ENCODE measurements at regions not wholly inside any gene's neighbourhood (a gene's known extent, or its start where the extent isn't known, plus 50 kb on each side); places are given as distances from the start of the nearest gene placed in this dataset.

DNA sequence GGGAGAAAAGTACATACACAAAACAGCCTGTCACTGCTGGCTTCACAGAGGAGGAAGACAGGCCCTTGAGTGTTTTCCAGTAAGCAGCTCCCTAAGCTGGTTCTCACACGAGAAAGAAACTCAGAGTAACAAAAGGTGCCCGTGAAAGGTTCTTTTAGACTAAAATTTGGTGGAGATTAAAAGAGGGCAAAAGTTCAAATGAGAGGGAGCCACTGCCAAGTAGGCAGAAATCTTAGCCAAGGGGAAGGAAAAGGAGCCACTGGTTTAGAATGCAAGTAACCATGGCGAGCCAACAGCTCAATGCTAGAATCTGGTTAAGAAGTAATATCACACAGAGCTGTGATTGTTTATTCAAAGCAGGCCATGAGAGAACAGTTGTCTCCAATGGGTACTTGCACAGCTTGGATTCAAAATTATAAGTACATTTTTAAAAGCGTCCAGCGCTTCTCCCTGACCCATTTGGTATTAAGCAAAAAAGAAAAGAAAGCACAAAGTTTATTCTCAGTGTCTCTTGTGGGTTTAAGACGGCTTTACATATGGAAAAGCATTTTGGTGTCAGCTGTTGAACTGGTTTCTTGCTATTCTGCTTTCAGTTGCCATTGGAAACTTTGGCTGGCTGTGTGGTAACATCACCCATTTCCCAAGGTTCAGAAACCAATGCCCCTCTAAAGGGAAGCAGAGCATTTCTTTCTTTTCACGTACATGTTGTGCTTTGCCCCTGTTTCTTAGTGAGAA is 648.5 kb downstream of the RNF144B start:
- no peak overlapping the region for H3K27ac Mint-ChIP-seq
- H3K27me3 Mint-ChIP-seq (ENCODE audit: low read depth, poor library complexity), result no peaks in the 10 kb centered on the region
- DNase-seq, result no peak
- H3K9me3 Mint-ChIP-seq, result peaks cover 4% of the 10 kb centered on the region
- no peaks in the 10 kb centered on the region for H3K36me3 Mint-ChIP-seq (ENCODE audit: low read depth)
- H3K4me3 Mint-ChIP-seq, result no peak overlapping the region
- peaks cover 21% of the 10 kb centered on the region for H3K4me1 Mint-ChIP-seq
- TF ChIP-seq, protein P1, sequence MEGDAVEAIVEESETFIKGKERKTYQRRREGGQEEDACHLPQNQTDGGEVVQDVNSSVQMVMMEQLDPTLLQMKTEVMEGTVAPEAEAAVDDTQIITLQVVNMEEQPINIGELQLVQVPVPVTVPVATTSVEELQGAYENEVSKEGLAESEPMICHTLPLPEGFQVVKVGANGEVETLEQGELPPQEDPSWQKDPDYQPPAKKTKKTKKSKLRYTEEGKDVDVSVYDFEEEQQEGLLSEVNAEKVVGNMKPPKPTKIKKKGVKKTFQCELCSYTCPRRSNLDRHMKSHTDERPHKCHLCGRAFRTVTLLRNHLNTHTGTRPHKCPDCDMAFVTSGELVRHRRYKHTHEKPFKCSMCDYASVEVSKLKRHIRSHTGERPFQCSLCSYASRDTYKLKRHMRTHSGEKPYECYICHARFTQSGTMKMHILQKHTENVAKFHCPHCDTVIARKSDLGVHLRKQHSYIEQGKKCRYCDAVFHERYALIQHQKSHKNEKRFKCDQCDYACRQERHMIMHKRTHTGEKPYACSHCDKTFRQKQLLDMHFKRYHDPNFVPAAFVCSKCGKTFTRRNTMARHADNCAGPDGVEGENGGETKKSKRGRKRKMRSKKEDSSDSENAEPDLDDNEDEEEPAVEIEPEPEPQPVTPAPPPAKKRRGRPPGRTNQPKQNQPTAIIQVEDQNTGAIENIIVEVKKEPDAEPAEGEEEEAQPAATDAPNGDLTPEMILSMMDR (IDR thresholded peaks at IDR 0.05), result no peak

DNA sequence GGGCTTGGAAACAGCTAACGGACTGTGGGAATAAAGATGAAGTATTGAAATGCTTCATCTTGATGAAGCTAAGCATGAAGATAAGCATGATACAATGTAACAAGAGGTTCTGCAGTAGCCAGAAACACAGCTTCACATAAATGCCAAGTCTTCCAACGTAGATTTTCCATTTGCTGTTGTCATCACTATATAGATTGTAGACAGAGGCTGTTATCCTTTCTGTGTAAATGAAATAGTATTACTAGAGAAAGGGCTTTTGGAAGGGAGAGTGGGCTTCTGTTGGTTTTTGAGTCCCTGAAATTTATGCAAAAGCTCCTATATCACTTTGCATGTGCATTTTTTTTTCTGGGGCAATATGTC is 649.0 kb downstream of the RNF144B start:
- H3K9me3 Mint-ChIP-seq, result peaks cover 4% of the 10 kb centered on the region
- no peak overlapping the region for H3K4me3 Mint-ChIP-seq
- H3K27ac Mint-ChIP-seq, result no peak overlapping the region
- no peaks in the 10 kb centered on the region for H3K36me3 Mint-ChIP-seq (ENCODE audit: low read depth)
- TF ChIP-seq, protein P1 (IDR thresholded peaks at IDR 0.05), result no peak
- no peaks in the 10 kb centered on the region for H3K27me3 Mint-ChIP-seq (ENCODE audit: low read depth, poor library complexity)
- no peak for DNase-seq
- peaks cover 19% of the 10 kb centered on the region for H3K4me1 Mint-ChIP-seq

- Mint-ChIP-seq H3K9me3 (peaks cover 4% of the 10 kb centered on the region), H3K27ac (no peak overlapping the region), H3K4me1 (peaks cover 8% of the 10 kb centered on the region), H3K36me3 (ENCODE audit: low read depth) (no peaks in the 10 kb centered on the region), H3K4me3 (no peak overlapping the region), H3K27me3 (ENCODE audit: low read depth, poor library complexity) (no peaks in the 10 kb centered on the region)
- TF ChIP-seq, protein P1 (IDR thresholded peaks at IDR 0.05), result no peak
- DNase-seq, result no peak
Measured at GRCh38 chr6:19037607-19038006, 650.5 kb downstream of the RNF144B start.

- H3K9me3 Mint-ChIP-seq, result peaks cover 4% of the 10 kb centered on the region
- no peaks in the 10 kb centered on the region for H3K4me1 Mint-ChIP-seq
- no peak overlapping the region for H3K4me3 Mint-ChIP-seq
- TF ChIP-seq, protein P1 (IDR thresholded peaks at IDR 0.05), result no peak
- H3K36me3 Mint-ChIP-seq (ENCODE audit: low read depth), result no peaks in the 10 kb centered on the region
- no peak overlapping the region for H3K27ac Mint-ChIP-seq
- DNase-seq, result no peak
- H3K27me3 Mint-ChIP-seq (ENCODE audit: low read depth, poor library complexity), result no peaks in the 10 kb centered on the region
Measured at GRCh38 chr6:19039287-19039686, 652.1 kb downstream of the RNF144B start.

DNA sequence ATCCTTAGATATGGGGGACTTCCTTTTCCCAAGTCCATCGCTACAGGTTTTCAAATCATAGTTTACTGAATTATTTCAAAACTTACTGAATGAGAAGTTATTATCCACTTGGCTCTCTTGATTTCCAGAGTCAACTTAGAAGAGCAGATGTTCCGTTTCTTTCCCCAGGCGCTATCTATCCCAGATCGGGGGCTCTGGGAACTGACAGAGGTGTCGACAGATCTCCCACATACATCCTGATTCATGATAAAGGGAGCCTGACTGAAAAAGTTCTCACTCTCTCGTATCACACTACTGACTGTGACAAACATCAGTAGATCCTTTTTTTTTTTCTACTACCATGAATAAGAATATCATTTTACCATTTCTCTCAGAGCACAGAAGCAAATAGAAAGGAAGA is 654.8 kb downstream of the RNF144B start:
- H3K4me3 Mint-ChIP-seq, result no peak overlapping the region
- TF ChIP-seq, protein P1 (IDR thresholded peaks at IDR 0.05), result no peak
- H3K27ac Mint-ChIP-seq, result no peak overlapping the region
- no peaks in the 10 kb centered on the region for H3K27me3 Mint-ChIP-seq (ENCODE audit: low read depth, poor library complexity)
- H3K4me1 Mint-ChIP-seq, result no peaks in the 10 kb centered on the region
- peaks cover 4% of the 10 kb centered on the region for H3K9me3 Mint-ChIP-seq
- DNase-seq, result no peak
- H3K36me3 Mint-ChIP-seq (ENCODE audit: low read depth), result no peaks in the 10 kb centered on the region

GRCh38 chr6:19042420-19042819 is 655.3 kb downstream of the RNF144B start:
- Mint-ChIP-seq H3K4me3 (no peak overlapping the region), H3K27me3 (ENCODE audit: low read depth, poor library complexity) (no peaks in the 10 kb centered on the region), H3K36me3 (ENCODE audit: low read depth) (no peaks in the 10 kb centered on the region), H3K9me3 (peaks cover 8% of the 10 kb centered on the region), H3K27ac (no peak overlapping the region), H3K4me1 (no peaks in the 10 kb centered on the region)
- TF ChIP-seq, protein P1 (IDR thresholded peaks at IDR 0.05), result no peak
- no peak for DNase-seq

Data from nephron progenitor cell (in vitro differentiated cells).